Hepatocyte (in vitro differentiated cells): ENCODE measurements at regions not wholly inside any gene's neighbourhood (a gene's known extent, or its start where the extent isn't known, plus 50 kb on each side); places are given as distances from the start of the nearest gene placed in this dataset.

Experiments
- EZH2 ChIP-seq: fragments of 200-600 bp; sonication (generic); IDR thresholded peaks from 2 replicates; pipeline ENCODE4 v1.6.1; 2016; ENCODE audit warnings: antibody characterized with exemption, mild to moderate bottlenecking, borderline replicate concordance
- TF ChIP-seq, protein P1 (sequence below): fragments of 200-600 bp; sonication (generic); IDR thresholded peaks from 2 replicates; pipeline ENCODE4 v1.5.1; 2016; ENCODE audit warnings: antibody characterized with exemption, mild to moderate bottlenecking; ENCODE audit not compliant: poor library complexity

DNA sequence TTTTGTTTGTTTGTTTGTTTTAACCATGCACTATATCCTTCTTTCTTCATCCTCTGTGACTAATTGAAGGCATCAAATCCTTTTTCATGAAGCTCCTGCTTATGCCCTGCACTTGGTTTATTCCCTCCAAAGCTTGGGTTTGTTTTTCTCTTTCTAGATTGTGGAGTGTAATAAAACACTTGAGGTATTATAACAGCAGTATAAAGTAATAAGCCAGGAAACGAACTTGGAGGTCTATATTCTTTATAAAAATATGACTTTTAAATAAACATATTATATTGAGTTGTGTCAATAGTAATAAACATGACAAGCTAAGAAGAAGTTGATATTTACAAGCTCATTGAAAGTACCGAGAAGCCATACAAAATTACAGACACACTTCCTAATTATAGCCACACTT lies 659.4 kb downstream of the RFPL4B start:
- TF ChIP-seq, protein P1, sequence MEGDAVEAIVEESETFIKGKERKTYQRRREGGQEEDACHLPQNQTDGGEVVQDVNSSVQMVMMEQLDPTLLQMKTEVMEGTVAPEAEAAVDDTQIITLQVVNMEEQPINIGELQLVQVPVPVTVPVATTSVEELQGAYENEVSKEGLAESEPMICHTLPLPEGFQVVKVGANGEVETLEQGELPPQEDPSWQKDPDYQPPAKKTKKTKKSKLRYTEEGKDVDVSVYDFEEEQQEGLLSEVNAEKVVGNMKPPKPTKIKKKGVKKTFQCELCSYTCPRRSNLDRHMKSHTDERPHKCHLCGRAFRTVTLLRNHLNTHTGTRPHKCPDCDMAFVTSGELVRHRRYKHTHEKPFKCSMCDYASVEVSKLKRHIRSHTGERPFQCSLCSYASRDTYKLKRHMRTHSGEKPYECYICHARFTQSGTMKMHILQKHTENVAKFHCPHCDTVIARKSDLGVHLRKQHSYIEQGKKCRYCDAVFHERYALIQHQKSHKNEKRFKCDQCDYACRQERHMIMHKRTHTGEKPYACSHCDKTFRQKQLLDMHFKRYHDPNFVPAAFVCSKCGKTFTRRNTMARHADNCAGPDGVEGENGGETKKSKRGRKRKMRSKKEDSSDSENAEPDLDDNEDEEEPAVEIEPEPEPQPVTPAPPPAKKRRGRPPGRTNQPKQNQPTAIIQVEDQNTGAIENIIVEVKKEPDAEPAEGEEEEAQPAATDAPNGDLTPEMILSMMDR: no peak
- TF ChIP-seq EZH2: no peak
